K562 (cell line): ENCODE measurements at regions not wholly inside any gene's neighbourhood (a gene's known extent, or its start where the extent isn't known, plus 50 kb on each side); places are given as distances from the start of the nearest gene placed in this dataset.

Experiments used
- ATAC-seq: fragments of 200-7000 bp; cut with Tn5 transposase; 3 replicates; pipeline ENCODE4 v1.9.1; 2020; ENCODE audit warnings: moderate library complexity
- BruUV-seq: library from RNA; stranded (reverse); fragments of 400-500 nt; replicated peaks from 2 replicates; lab custom pipeline; 2021; lab: Mats Ljungman, UMichigan
- CTCF ChIA-PET: fragments of 300-600 bp; formaldehyde crosslinking; extraction: SDS; loops from one replicate; lab custom pipeline; 2021; ENCODE audit warnings: low intra/inter-chr PET ratio; lab: Yijun Ruan, JAX
- POLR2A ChIA-PET: fragments of 300-600, 350-650 bp; sonication (Branson Sonifier 250); formaldehyde crosslinking; extraction: SDS; loops from one replicate; lab custom pipeline; 2021; ENCODE audit warnings: antibody characterized with exemption, inconsistent platforms; lab: Yijun Ruan, JAX
- DNase-seq, 4 experiments: peaks; one replicate each; pipeline versions ENCODE4 v3.0.0 to v3.0.0-alpha.2; 2011 to 2018; ENCODE audit warnings: low spot score in 3 of 4, mixed read lengths in 3 of 4; ENCODE audit errors: extremely low read depth in 1 of 4
- FAIRE-seq: peaks from 2 replicates; lab custom pipeline; 2011; peaks lifted over from hg19 to GRCh38; lab: Jason Lieb, UNC
- H2AFZ ChIP-seq: 2 replicates; pipeline ENCODE4 v1.6.0; 2011; ENCODE audit warnings: low read depth, low read length, control low read depth, inconsistent platforms
- H3K27ac ChIP-seq: fragments of 200-600 bp; 3 replicates; pipeline ENCODE4 v1.8.0; 2011; ENCODE audit warnings: low read depth, mild to moderate bottlenecking, control low read depth, inconsistent platforms, low read length, moderate library complexity, mixed read lengths; ENCODE audit errors: extremely low read depth
- H3K27me3 ChIP-seq, 2 experiments: fragments of 300-600 bp in 1 of 2; 2 replicates in 1 of 2; 3 replicates in 1 of 2; pipeline versions ENCODE4 v1.6.0 to v1.8.0; 2011; ENCODE audit warnings: inconsistent platforms in 2 of 2, low read length in 2 of 2, mild to moderate bottlenecking in 1 of 2, mixed read lengths in 1 of 2, moderate library complexity in 1 of 2; ENCODE audit not compliant: control insufficient read depth in 2 of 2, insufficient read depth in 2 of 2
- H3K36me3 ChIP-seq: fragments of 300-600 bp; 3 replicates; pipeline ENCODE4 v1.8.0; 2011; ENCODE audit warnings: mild to moderate bottlenecking, low read length, inconsistent platforms; ENCODE audit not compliant: control insufficient read depth, insufficient read depth
- H3K4me1 ChIP-seq, 2 experiments: fragments of 200-600 bp in 1 of 2; replicated peaks in 1 of 2; 2 replicates in 1 of 2; 3 replicates in 1 of 2; pipeline versions ENCODE4 v1.5.1 to v1.8.0; 2011; ENCODE audit warnings: inconsistent platforms in 2 of 2, low read length in 2 of 2, mild to moderate bottlenecking in 1 of 2, mixed read lengths in 1 of 2, moderate library complexity in 1 of 2; ENCODE audit not compliant: control insufficient read depth in 2 of 2, insufficient read depth in 2 of 2
- H3K4me2 ChIP-seq: 2 replicates; pipeline ENCODE4 v1.6.1; 2011; ENCODE audit warnings: low read length, control low read depth, inconsistent platforms, mixed read lengths; ENCODE audit not compliant: insufficient read depth
- H3K4me3 ChIP-seq: fragments of 200-600 bp; sonication (generic), shearing (Covaris generic); 2 replicates; pipeline ENCODE4 v1.5.1; 2016; ENCODE audit warnings: control low read depth, inconsistent platforms
- H3K79me2 ChIP-seq: fragments of 200-600 bp; 3 replicates; pipeline ENCODE4 v1.8.0; 2011; ENCODE audit warnings: low read length, inconsistent platforms; ENCODE audit not compliant: control insufficient read depth, insufficient read depth
- H3K9ac ChIP-seq, 2 experiments: 2 replicates each; pipeline versions ENCODE4 v1.6.0 to v1.6.1; 2011; ENCODE audit warnings: low read depth in 2 of 2, low read length in 2 of 2, control low read depth in 1 of 2, inconsistent platforms in 1 of 2, mild to moderate bottlenecking in 1 of 2, mixed read lengths in 1 of 2; ENCODE audit not compliant: insufficient read depth in 1 of 2
- H3K9me1 ChIP-seq: one replicate; pipeline ENCODE4 v1.6.0; 2011; ENCODE audit warnings: inconsistent platforms, mild to moderate bottlenecking, low read length, moderate library complexity; ENCODE audit not compliant: control insufficient read depth, insufficient read depth
- H3K9me3 ChIP-seq: replicated peaks from 2 replicates; pipeline ENCODE4 v1.5.1; 2011; ENCODE audit warnings: low read depth, low read length, inconsistent platforms; ENCODE audit not compliant: control insufficient read depth, insufficient read depth
- H4K20me1 ChIP-seq: replicated peaks from 2 replicates; pipeline ENCODE4 v1.6.1; 2011; ENCODE audit warnings: low read length, inconsistent platforms, mixed read lengths; ENCODE audit not compliant: control insufficient read depth, insufficient read depth
- C11orf30 ChIP-seq: fragments of 450-650 bp; IDR thresholded peaks from 2 replicates; pipeline ENCODE4 v1.6.1; 2016; ENCODE audit warnings: low read depth, mild to moderate bottlenecking
- CLOCK ChIP-seq: fragments of 250-450 bp; sonication (Bioruptor Pico); IDR thresholded peaks from 2 replicates; pipeline ENCODE4 v1.4.0; 2020; ENCODE audit warnings: mild to moderate bottlenecking, moderate library complexity, borderline replicate concordance
- ELF4 ChIP-seq: fragments of 450-650 bp; formaldehyde crosslinking; IDR thresholded peaks from 2 replicates; pipeline ENCODE4 v1.4.0; 2022; ENCODE audit warnings: missing genetic modification characterization
- GMEB1 ChIP-seq: fragments of 250-450 bp; sonication (Bioruptor Pico); IDR thresholded peaks from 2 replicates; pipeline ENCODE4 v1.4.0; 2020; ENCODE audit warnings: mild to moderate bottlenecking
- IRF1 ChIP-seq: sonication (generic); formaldehyde crosslinking; IDR thresholded peaks from 2 replicates; pipeline ENCODE4 v1.8.0; 2022; ENCODE audit warnings: missing genetic modification reagents, mild to moderate bottlenecking, borderline replicate concordance
- MEIS2 ChIP-seq: fragments of 450-650 bp; IDR thresholded peaks from 2 replicates; pipeline ENCODE4 v1.6.1; 2014; ENCODE audit warnings: mild to moderate bottlenecking; ENCODE audit not compliant: partially characterized antibody
- MLX ChIP-seq, 2 experiments: fragments of 450-650 bp in 1 of 2; sonication (generic) in 1 of 2; formaldehyde crosslinking; conservative IDR thresholded peaks; 2 replicates each; pipeline versions ENCODE4 v1.4.0 to v1.8.1; 2020 to 2022; ENCODE audit warnings: mild to moderate bottlenecking in 1 of 2, missing genetic modification reagents in 1 of 2
- RAD51 ChIP-seq: fragments of 450-650 bp; IDR thresholded peaks from 2 replicates; pipeline ENCODE4 v1.7.1; 2016; ENCODE audit warnings: low read depth, mild to moderate bottlenecking, borderline replicate concordance
- SMAD4 ChIP-seq: fragments of 250-450 bp; sonication (Bioruptor Pico); conservative IDR thresholded peaks from 2 replicates; pipeline ENCODE4 v1.8.0; 2021; ENCODE audit warnings: inconsistent platforms, mild to moderate bottlenecking, moderate library complexity
- XRCC5 ChIP-seq: fragments of 200-400 bp; formaldehyde crosslinking; IDR thresholded peaks from 2 replicates; pipeline ENCODE4 v1.6.1; 2017; ENCODE audit warnings: low read depth, mild to moderate bottlenecking, low read length
- WGBS: fragments of 100-300 bp; shearing (Covaris generic); methylation state at CpG from one replicate; pipeline ENCODE4 v1.1.6; 2016; ENCODE audit warnings: low coverage, mixed read lengths; ENCODE audit not compliant: insufficient coverage; ENCODE audit errors: missing lambda C conversion rate; 5-methylcytosine and 5-hydroxymethylcytosine counted together
- in situ Hi-C: fragments of 300-500 bp; cut with MboI; formaldehyde crosslinking; loops from 4 replicates; pipeline ENCODE4 v1.15.0; 2018; ENCODE audit warnings: inconsistent platforms, mixed read lengths
- intact Hi-C: fragments of 100-400 bp; cut with micrococcal nuclease; formaldehyde crosslinking; loops from 2 replicates; pipeline ENCODE4 v1.14.2; 2022

GRCh38 chr7:119320316-119320715 lies 952.7 kb upstream of the KCND2 start:
- intact Hi-C loops: no loop called here
- no TSS peak for BruUV-seq
- CTCF ChIA-PET: no interaction called here

GRCh38 chr7:119329715-119330114 lies 943.3 kb upstream of the KCND2 start:
- no peaks in the 10 kb centered on the region for H3K79me2 ChIP-seq
- no peak overlapping the region for H2AFZ ChIP-seq
- DNase-seq (no peak), ATAC-seq (no peak), FAIRE-seq (no peak)
- H3K9ac ChIP-seq: no peak overlapping the region
- H3K27me3 ChIP-seq: no peaks in the 10 kb centered on the region
- H3K27ac ChIP-seq: no peak overlapping the region
- no TSS peak for BruUV-seq
- ChIA-PET CTCF (no interaction called here), POLR2A (interaction anchor here (1.4 kb wide), 1 partner anchor 8 kb away, joined by 3 read pairs; no protein-coding TSS in a partner anchor)
- H3K4me3 ChIP-seq: no peak overlapping the region
- H3K36me3 ChIP-seq: no peaks in the 10 kb centered on the region
- no peaks in the 10 kb centered on the region for H4K20me1 ChIP-seq
- H3K9me1 ChIP-seq: no peaks in the 10 kb centered on the region
- in situ Hi-C loops (no loop called here), intact Hi-C loops (no loop called here)
- H3K9me3 ChIP-seq: no peaks in the 10 kb centered on the region
- no peaks in the 10 kb centered on the region for H3K4me1 ChIP-seq
- under 1% methylated on average over 5 of the region's 5 CpGs for WGBS
- no peak overlapping the region for H3K4me2 ChIP-seq
- TF ChIP-seq MEIS2 (no peak), CLOCK (CRISPR knock-in tag) (no peak), IRF1 (CRISPR knock-in tag) (no peak), MLX (CRISPR knock-in tag; conservative IDR thresholded peaks at IDR 0.05) (no peak), ELF4 (CRISPR knock-in tag) (no peak), C11orf30 (no peak), GMEB1 (CRISPR knock-in tag) (no peak)

More at GRCh38 chr7:119320316-119320715, 952.7 kb upstream of the KCND2 start:
- Histone ChIP-seq H3K9ac (no peak overlapping the region), H2AFZ (no peak overlapping the region), H3K4me3 (no peak overlapping the region), H3K4me2 (no peak overlapping the region), H3K27ac (no peak overlapping the region), H3K79me2 (no peaks in the 10 kb centered on the region), H3K9me1 (no peaks in the 10 kb centered on the region), H3K9me3 (peaks cover 2% of the 10 kb centered on the region; the same call in 1 of the 2 replicates), H4K20me1 (no peaks in the 10 kb centered on the region), H3K27me3 (no peaks in the 10 kb centered on the region), H3K4me1 (no peaks in the 10 kb centered on the region), H3K36me3 (no peaks in the 10 kb centered on the region)
- no peak for DNase-seq
- no peak for FAIRE-seq
- ATAC-seq: no peak
- in situ Hi-C loops: no loop called here
- WGBS: 0% methylated on average over 1 of the region's 1 CpG
- TF ChIP-seq SMAD4: no peak
- TF ChIP-seq RAD51: no peak
- TF ChIP-seq XRCC5: no peak
- POLR2A ChIA-PET: no interaction called here
